GM12878 (cell line): ENCODE measurements at regions not wholly inside any gene's neighbourhood (a gene's known extent, or its start where the extent isn't known, plus 50 kb on each side); places are given as distances from the start of the nearest gene placed in this dataset.

Experiments
- ATAC-seq: fragments of 200-7000 bp; cut with Tn5 transposase; 3 replicates; pipeline ENCODE4 v1.9.1; 2020; ENCODE audit warnings: mild to moderate bottlenecking, moderate library complexity
- BruUV-seq: library from RNA; stranded (reverse); fragments of 400-500 nt; replicated peaks from 2 replicates; lab custom pipeline; 2021; lab: Mats Ljungman, UMichigan
- CTCF ChIA-PET: fragments of 300-600 bp; sonication (Branson Sonifier 250); formaldehyde crosslinking; extraction: SDS; loops from one replicate; lab custom pipeline; 2021; ENCODE audit warnings: inconsistent platforms; lab: Yijun Ruan, JAX
- POLR2A ChIA-PET: fragments of 350-600 bp; formaldehyde crosslinking; extraction: SDS; loops from one replicate; lab custom pipeline; 2021; ENCODE audit warnings: inconsistent platforms; lab: Charles Lee
- RAD21 ChIA-PET: fragments of 300-600 bp; sonication (Branson Sonifier 250); formaldehyde crosslinking; loops from one replicate; lab custom pipeline; 2023; ENCODE audit warnings: antibody characterized with exemption; ENCODE audit not compliant: unreplicated experiment; lab: Charles Lee
- SMC1A ChIA-PET: fragments of 300-600 bp; sonication (Branson Sonifier 250); formaldehyde crosslinking; loops from one replicate; lab custom pipeline; 2023; ENCODE audit not compliant: unreplicated experiment, uncharacterized antibody; lab: Charles Lee
- DNase-seq: peaks from one replicate; pipeline ENCODE4 v3.0.0-alpha.2; 2011; ENCODE audit warnings: low read depth, low spot score
- FAIRE-seq: peaks from 3 replicates; lab custom pipeline; 2011; peaks lifted over from hg19 to GRCh38; lab: Jason Lieb, UNC
- H2AFZ ChIP-seq: 2 replicates; pipeline ENCODE4 v1.6.0; 2011; ENCODE audit warnings: low read depth, low read length, control low read depth; ENCODE audit not compliant: control insufficient read depth
- H3K27ac ChIP-seq: 2 replicates; pipeline ENCODE4 v1.5.1; 2011; ENCODE audit warnings: control low read depth; ENCODE audit not compliant: control insufficient read depth, insufficient read depth
- H3K27me3 ChIP-seq, 2 experiments: replicated peaks in 1 of 2; 2 replicates each; pipeline versions ENCODE4 v1.6.0 to v1.6.1; 2011; ENCODE audit warnings: low read length in 1 of 2; ENCODE audit not compliant: control insufficient read depth in 2 of 2, insufficient read depth in 2 of 2
- H3K36me3 ChIP-seq, 2 experiments: 2 replicates each; pipeline ENCODE4 v1.5.1; 2011; ENCODE audit warnings: low read length in 1 of 2; ENCODE audit not compliant: control insufficient read depth in 2 of 2, insufficient read depth in 2 of 2
- H3K4me1 ChIP-seq: 2 replicates; pipeline ENCODE4 v1.6.1; 2011; ENCODE audit warnings: mild to moderate bottlenecking, low read length, moderate library complexity, mixed read lengths; ENCODE audit not compliant: control insufficient read depth, insufficient read depth
- H3K4me2 ChIP-seq: 2 replicates; pipeline ENCODE4 v1.6.0; 2011; ENCODE audit warnings: control low read depth; ENCODE audit not compliant: control insufficient read depth, insufficient read depth
- H3K4me3 ChIP-seq: fragments of 200-600 bp; sonication (generic); 2 replicates; pipeline ENCODE4 v1.5.1; 2016
- H3K79me2 ChIP-seq: 2 replicates; pipeline ENCODE4 v1.6.0; 2011; ENCODE audit warnings: low read length; ENCODE audit not compliant: control insufficient read depth, insufficient read depth
- H3K9ac ChIP-seq: 2 replicates; pipeline ENCODE4 v1.8.0; 2011; ENCODE audit warnings: low read length, control low read depth, mixed read lengths; ENCODE audit not compliant: control insufficient read depth, insufficient read depth
- H3K9me3 ChIP-seq: replicated peaks from 3 replicates; pipeline ENCODE4 v1.5.1; 2011; ENCODE audit warnings: mild to moderate bottlenecking, low read length; ENCODE audit not compliant: control insufficient read depth, insufficient read depth
- H4K20me1 ChIP-seq: 2 replicates; pipeline ENCODE4 v1.6.0; 2011; ENCODE audit not compliant: control insufficient read depth, insufficient read depth
- CHD1 ChIP-seq: IDR thresholded peaks from 2 replicates; pipeline ENCODE4 v1.6.1; 2012; ENCODE audit warnings: low read depth, low read length, improper control_type of control experiment
- ESRRA ChIP-seq: IDR thresholded peaks from 2 replicates; pipeline ENCODE4 v1.6.1; 2012; ENCODE audit warnings: mild to moderate bottlenecking, low read length, improper control_type of control experiment
- RBBP5 ChIP-seq: fragments of 200-600 bp; sonication (generic); conservative IDR thresholded peaks from 2 replicates; pipeline ENCODE4 v1.6.1; 2016
- RELA ChIP-seq: fragments of 450-650 bp; IDR thresholded peaks from 2 replicates; pipeline ENCODE4 v1.8.0; 2014; ENCODE audit warnings: borderline replicate concordance; ENCODE audit not compliant: partially characterized antibody
- SP1 ChIP-seq: IDR thresholded peaks from one replicate; pipeline ENCODE4 v1.6.1; 2011; ENCODE audit warnings: low read depth, low read length
- SREBF2 ChIP-seq: IDR thresholded peaks from 2 replicates; pipeline ENCODE4 v1.6.1; 2012; ENCODE audit warnings: mild to moderate bottlenecking, low read length
- STAT3 ChIP-seq: IDR thresholded peaks from 2 replicates; pipeline ENCODE4 v1.6.1; 2011; ENCODE audit warnings: low read depth, low read length, improper control_type of control experiment
- WGBS: methylation state at CpG from one replicate; pipeline ENCODE4 v1.1.6; 2016; ENCODE audit warnings: low lambda C conversion rate; ENCODE audit not compliant: insufficient replicate concordance, insufficient coverage; ENCODE audit errors: missing lambda C conversion rate; 5-methylcytosine and 5-hydroxymethylcytosine counted together
- in situ Hi-C: fragments of 300-500 bp; cut with MboI; formaldehyde crosslinking; loops from 9 replicates; pipeline ENCODE4 v1.14.3; 2018; ENCODE audit warnings: mixed read lengths
- intact Hi-C: fragments of 100-400 bp; cut with micrococcal nuclease; formaldehyde crosslinking; loops from one replicate; pipeline ENCODE4 v1.14.2; 2022; ENCODE audit not compliant: unreplicated experiment
- TF ChIP-seq, protein P1 (sequence below): fragments of 150-350 bp; IDR thresholded peaks from 2 replicates; pipeline ENCODE4 v1.6.1; 2014; ENCODE audit warnings: mild to moderate bottlenecking, low read depth, low read length
- TF ChIP-seq, protein P2 (sequence below): fragments of 450-650 bp; IDR thresholded peaks from 2 replicates; pipeline ENCODE4 v1.6.1; 2016; ENCODE audit warnings: mild to moderate bottlenecking, moderate library complexity, borderline replicate concordance

DNA sequence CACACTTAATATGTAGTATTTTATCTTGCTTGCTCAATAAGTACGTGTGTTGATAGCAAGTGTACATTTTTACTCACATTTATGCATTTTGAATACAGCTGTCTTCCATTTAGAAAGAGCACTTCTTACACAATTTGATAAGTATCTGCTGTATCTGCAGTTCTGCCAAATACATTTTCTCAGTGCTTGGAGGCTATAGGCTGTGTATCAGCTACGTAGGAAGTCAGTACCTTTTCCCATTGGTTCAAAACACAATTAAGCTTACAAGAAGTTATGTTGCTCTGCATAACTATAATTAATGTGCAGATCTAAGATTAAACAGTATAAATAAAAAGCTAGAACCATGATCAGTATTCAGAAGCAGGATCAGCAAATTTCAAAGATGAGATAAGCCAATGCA is 503.6 kb upstream of the SMIM21 start:
- no peaks in the 10 kb centered on the region for H3K9me3 ChIP-seq
- no peak overlapping the region for H3K4me3 ChIP-seq
- H3K4me2 ChIP-seq, result no peak overlapping the region
- no peaks in the 10 kb centered on the region for H3K36me3 ChIP-seq
- BruUV-seq, result no TSS peak
- TF ChIP-seq ESRRA, result no peak
- no peak for TF ChIP-seq SP1
- TF ChIP-seq, protein P1, sequence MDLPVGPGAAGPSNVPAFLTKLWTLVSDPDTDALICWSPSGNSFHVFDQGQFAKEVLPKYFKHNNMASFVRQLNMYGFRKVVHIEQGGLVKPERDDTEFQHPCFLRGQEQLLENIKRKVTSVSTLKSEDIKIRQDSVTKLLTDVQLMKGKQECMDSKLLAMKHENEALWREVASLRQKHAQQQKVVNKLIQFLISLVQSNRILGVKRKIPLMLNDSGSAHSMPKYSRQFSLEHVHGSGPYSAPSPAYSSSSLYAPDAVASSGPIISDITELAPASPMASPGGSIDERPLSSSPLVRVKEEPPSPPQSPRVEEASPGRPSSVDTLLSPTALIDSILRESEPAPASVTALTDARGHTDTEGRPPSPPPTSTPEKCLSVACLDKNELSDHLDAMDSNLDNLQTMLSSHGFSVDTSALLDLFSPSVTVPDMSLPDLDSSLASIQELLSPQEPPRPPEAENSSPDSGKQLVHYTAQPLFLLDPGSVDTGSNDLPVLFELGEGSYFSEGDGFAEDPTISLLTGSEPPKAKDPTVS, result no peak
- no peak for TF ChIP-seq STAT3
- TF ChIP-seq RBBP5, result no peak
- in situ Hi-C loops (no loop called here), intact Hi-C loops (no loop called here)
- no peak overlapping the region for H3K9ac ChIP-seq
- H2AFZ ChIP-seq, result no peak overlapping the region
- FAIRE-seq, result no peak
- ATAC-seq, result no peak
- H3K4me1 ChIP-seq, result no peaks in the 10 kb centered on the region
- no peaks in the 10 kb centered on the region for H4K20me1 ChIP-seq
- DNase-seq, result no peak
- no peaks in the 10 kb centered on the region for H3K27me3 ChIP-seq
- CTCF ChIA-PET, result interaction anchor here (0.7 kb wide), 1 partner anchor 14 kb away, joined by 3 read pairs; no protein-coding TSS in a partner anchor
- H3K27ac ChIP-seq, result no peak overlapping the region
- POLR2A ChIA-PET, result no interaction called here
- SMC1A ChIA-PET, result no interaction called here
- no peaks in the 10 kb centered on the region for H3K79me2 ChIP-seq
- RAD21 ChIA-PET, result no interaction called here
- 3% methylated on average over 2 of the region's 2 CpGs for WGBS

DNA sequence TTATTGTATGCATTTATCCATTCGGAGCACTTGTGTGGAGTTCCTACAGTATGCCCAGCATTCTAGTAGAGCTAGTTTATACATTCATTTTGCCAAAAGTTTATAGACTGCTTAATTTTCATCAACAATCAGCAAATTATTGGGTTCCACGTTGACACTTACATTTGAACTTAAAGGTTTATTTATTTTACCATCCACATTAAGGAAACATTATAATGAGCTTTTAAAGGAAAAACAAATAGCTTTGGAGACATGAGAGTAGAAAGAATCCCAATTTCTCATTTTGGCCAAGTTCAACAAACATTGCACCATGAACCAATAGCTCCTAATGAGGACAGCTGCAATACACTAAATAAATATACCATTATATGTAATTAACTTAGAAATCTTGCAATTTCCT is 501.2 kb upstream of the SMIM21 start:
- 23% methylated on average over 2 of the region's 2 CpGs for WGBS
- BruUV-seq, result no TSS peak
- H4K20me1 ChIP-seq, result no peaks in the 10 kb centered on the region
- H3K4me1 ChIP-seq, result no peaks in the 10 kb centered on the region
- H3K9me3 ChIP-seq, result no peaks in the 10 kb centered on the region
- POLR2A ChIA-PET, result no interaction called here
- no peak overlapping the region for H3K4me3 ChIP-seq
- H3K27me3 ChIP-seq, result no peaks in the 10 kb centered on the region
- RAD21 ChIA-PET, result no interaction called here
- TF ChIP-seq CHD1 (no peak), RELA (no peak), SREBF2 (no peak)
- TF ChIP-seq, protein P2, sequence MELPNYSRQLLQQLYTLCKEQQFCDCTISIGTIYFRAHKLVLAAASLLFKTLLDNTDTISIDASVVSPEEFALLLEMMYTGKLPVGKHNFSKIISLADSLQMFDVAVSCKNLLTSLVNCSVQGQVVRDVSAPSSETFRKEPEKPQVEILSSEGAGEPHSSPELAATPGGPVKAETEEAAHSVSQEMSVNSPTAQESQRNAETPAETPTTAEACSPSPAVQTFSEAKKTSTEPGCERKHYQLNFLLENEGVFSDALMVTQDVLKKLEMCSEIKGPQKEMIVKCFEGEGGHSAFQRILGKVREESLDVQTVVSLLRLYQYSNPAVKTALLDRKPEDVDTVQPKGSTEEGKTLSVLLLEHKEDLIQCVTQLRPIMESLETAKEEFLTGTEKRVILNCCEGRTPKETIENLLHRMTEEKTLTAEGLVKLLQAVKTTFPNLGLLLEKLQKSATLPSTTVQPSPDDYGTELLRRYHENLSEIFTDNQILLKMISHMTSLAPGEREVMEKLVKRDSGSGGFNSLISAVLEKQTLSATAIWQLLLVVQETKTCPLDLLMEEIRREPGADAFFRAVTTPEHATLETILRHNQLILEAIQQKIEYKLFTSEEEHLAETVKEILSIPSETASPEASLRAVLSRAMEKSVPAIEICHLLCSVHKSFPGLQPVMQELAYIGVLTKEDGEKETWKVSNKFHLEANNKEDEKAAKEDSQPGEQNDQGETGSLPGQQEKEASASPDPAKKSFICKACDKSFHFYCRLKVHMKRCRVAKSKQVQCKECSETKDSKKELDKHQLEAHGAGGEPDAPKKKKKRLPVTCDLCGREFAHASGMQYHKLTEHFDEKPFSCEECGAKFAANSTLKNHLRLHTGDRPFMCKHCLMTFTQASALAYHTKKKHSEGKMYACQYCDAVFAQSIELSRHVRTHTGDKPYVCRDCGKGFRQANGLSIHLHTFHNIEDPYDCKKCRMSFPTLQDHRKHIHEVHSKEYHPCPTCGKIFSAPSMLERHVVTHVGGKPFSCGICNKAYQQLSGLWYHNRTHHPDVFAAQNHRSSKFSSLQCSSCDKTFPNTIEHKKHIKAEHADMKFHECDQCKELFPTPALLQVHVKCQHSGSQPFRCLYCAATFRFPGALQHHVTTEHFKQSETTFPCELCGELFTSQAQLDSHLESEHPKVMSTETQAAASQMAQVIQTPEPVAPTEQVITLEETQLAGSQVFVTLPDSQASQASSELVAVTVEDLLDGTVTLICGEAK, result no peak
- SMC1A ChIA-PET, result no interaction called here
- H3K79me2 ChIP-seq, result no peaks in the 10 kb centered on the region
- no peak overlapping the region for H3K27ac ChIP-seq
- in situ Hi-C loops, result no loop called here
- no peak overlapping the region for H3K9ac ChIP-seq
- ATAC-seq (no peak), DNase-seq (no peak), FAIRE-seq (no peak)
- no peak overlapping the region for H2AFZ ChIP-seq
- H3K36me3 ChIP-seq, result no peaks in the 10 kb centered on the region
- intact Hi-C loops, result no loop called here
- CTCF ChIA-PET, result interaction anchor here (0.6 kb wide), 1 partner anchor 126 kb away, joined by 4 read pairs; no protein-coding TSS in a partner anchor
- no peak overlapping the region for H3K4me2 ChIP-seq
